ENCODE measurements at regions not wholly inside any gene's neighbourhood (a gene's known extent, or its start where the extent isn't known, plus 50 kb on each side); places are given as distances from the start of the nearest gene placed in this dataset.

- Histone ChIP-seq H3K27me3 (no peaks in the 10 kb centered on the region), H3K9me3 (no peaks in the 10 kb centered on the region), H3K27ac (no peak overlapping the region), H3K4me1 (no peaks in the 10 kb centered on the region), H3K36me3 (no peaks in the 10 kb centered on the region), H3K4me3 (no peak overlapping the region)
- WGBS, 2 donors, result 73 to 75% methylated on average over 4 of the region's 4 CpGs
- no peak for TF ChIP-seq POLR2A (IDR thresholded peaks at IDR 0.05)
- no peak for TF ChIP-seq CTCF (IDR thresholded peaks at IDR 0.05)
- no peak for DNase-seq
- intact Hi-C loops (cut with DNase I), result no loop called here
These were observed 61.1 kb upstream of the KCNJ16 start for GRCh38 chr17:70013911-70014310.

- Histone ChIP-seq H3K4me1 (peaks cover 0 to 7% (median 0%) of the 10 kb centered on the region in 3 donors), H3K27ac (no peak overlapping the region), H3K36me3 (no peaks in the 10 kb centered on the region), H3K4me3 (no peak overlapping the region), H3K9me3 (no peaks in the 10 kb centered on the region), H3K27me3 (no peaks in the 10 kb centered on the region)
- TF ChIP-seq POLR2A (IDR thresholded peaks at IDR 0.05) (no peak), CTCF (IDR thresholded peaks at IDR 0.05) (no peak)
- no peak for DNase-seq
- WGBS, 2 donors, result 88 to 93% methylated on average over 1 of the region's 1 CpG
- intact Hi-C loops (cut with DNase I), result no loop called here
These were observed 57.9 kb upstream of the KCNJ16 start for GRCh38 chr17:70017112-70017511.

GRCh38 chr17:70017941-70018340 lies 57.1 kb upstream of the KCNJ16 start:
- Histone ChIP-seq H3K36me3 (no peaks in the 10 kb centered on the region), H3K4me3 (no peak overlapping the region), H3K27ac (no peak overlapping the region), H3K4me1 (peaks cover 0 to 10% (median 0%) of the 10 kb centered on the region in 3 donors), H3K27me3 (no peaks in the 10 kb centered on the region), H3K9me3 (no peaks in the 10 kb centered on the region)
- intact Hi-C loops (cut with DNase I), result no loop called here
- no peak for TF ChIP-seq CTCF (IDR thresholded peaks at IDR 0.05)
- no peak for TF ChIP-seq POLR2A (IDR thresholded peaks at IDR 0.05)
- no peak for DNase-seq

- intact Hi-C loops (cut with DNase I), result no loop called here
- TF ChIP-seq CTCF (IDR thresholded peaks at IDR 0.05) (no peak), POLR2A (IDR thresholded peaks at IDR 0.05) (no peak)
- H3K27me3 ChIP-seq, result no peaks in the 10 kb centered on the region
- no peak overlapping the region for H3K4me3 ChIP-seq
- DNase-seq, result no peak
- H3K36me3 ChIP-seq, result no peaks in the 10 kb centered on the region
- WGBS, 2 donors, result 69 to 70% methylated on average over 5 of the region's 5 CpGs
- H3K4me1 ChIP-seq, result peaks cover 0 to 10% (median 0%) of the 10 kb centered on the region in 3 donors
- H3K9me3 ChIP-seq, result no peaks in the 10 kb centered on the region
- no peak overlapping the region for H3K27ac ChIP-seq
These were observed 53.3 kb upstream of the KCNJ16 start for GRCh38 chr17:70021726-70022125.

- no peak overlapping the region for H3K4me3 ChIP-seq
- no peak for DNase-seq
- WGBS, 2 donors, result 19 to 23% methylated on average over 3 of the region's 3 CpGs
- H3K9me3 ChIP-seq, result no peaks in the 10 kb centered on the region
- TF ChIP-seq POLR2A (IDR thresholded peaks at IDR 0.05) (no peak), CTCF (IDR thresholded peaks at IDR 0.05) (no peak)
- H3K4me1 ChIP-seq, result peaks cover 0 to 10% (median 0%) of the 10 kb centered on the region in 3 donors
- intact Hi-C loops (cut with DNase I), result no loop called here
- no peaks in the 10 kb centered on the region for H3K36me3 ChIP-seq
- H3K27me3 ChIP-seq, result no peaks in the 10 kb centered on the region
- no peak overlapping the region for H3K27ac ChIP-seq
These were observed 52.9 kb upstream of the KCNJ16 start for GRCh38 chr17:70022175-70022574.

All from esophagus squamous epithelium (tissue), 5 donors.